ENCODE measurements at regions not wholly inside any gene's neighbourhood (a gene's known extent, or its start where the extent isn't known, plus 50 kb on each side); places are given as distances from the start of the nearest gene placed in this dataset.

DNA sequence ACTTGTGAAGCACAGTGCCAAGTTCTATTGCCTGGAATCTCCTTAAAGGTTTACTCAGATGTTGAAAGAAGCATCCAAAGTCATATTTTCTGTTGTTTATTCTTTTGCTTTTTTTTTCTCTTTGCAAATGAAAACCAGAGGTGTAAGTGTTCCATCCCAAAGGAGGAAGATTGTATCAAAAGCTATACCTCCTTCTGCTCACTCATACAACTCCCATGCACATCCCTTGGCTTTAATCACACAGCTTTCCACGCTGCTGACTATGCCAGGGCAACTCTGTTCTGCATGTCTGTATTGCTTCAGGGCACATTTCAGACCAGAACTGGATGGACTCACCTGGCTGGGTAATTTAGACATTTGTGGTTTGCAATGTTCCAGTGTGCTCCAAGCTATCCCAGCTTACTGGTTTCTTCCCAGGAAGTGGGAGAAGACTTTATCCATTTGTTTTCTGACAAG, 399.6 kb upstream of the TBL1XR1 start:
- H3K4me2 ChIP-seq (ENCODE audit: low read length) = no peak overlapping the region
- no peaks in the 10 kb centered on the region for H3K79me2 ChIP-seq
- peak overlapping the region; percentile 92 for H3K27ac ChIP-seq
- no peaks in the 10 kb centered on the region for H3K27me3 ChIP-seq (ENCODE audit: control insufficient read depth, insufficient read depth, low read length)
- H3K4me1 ChIP-seq = peaks cover 48% of the 10 kb centered on the region
- no peak overlapping the region for H3K4me3 ChIP-seq (ENCODE audit: low read depth, low read length)
- no peaks in the 10 kb centered on the region for H3K36me3 ChIP-seq (ENCODE audit: control insufficient read depth, insufficient read depth, low read length)
- H2AFZ ChIP-seq = peak overlapping the region; percentile 72
- H3K9ac ChIP-seq = no peak overlapping the region
- H3K9me3 ChIP-seq (ENCODE audit: control insufficient read depth, low read length) = no peaks in the 10 kb centered on the region
- TF ChIP-seq, protein P1, sequence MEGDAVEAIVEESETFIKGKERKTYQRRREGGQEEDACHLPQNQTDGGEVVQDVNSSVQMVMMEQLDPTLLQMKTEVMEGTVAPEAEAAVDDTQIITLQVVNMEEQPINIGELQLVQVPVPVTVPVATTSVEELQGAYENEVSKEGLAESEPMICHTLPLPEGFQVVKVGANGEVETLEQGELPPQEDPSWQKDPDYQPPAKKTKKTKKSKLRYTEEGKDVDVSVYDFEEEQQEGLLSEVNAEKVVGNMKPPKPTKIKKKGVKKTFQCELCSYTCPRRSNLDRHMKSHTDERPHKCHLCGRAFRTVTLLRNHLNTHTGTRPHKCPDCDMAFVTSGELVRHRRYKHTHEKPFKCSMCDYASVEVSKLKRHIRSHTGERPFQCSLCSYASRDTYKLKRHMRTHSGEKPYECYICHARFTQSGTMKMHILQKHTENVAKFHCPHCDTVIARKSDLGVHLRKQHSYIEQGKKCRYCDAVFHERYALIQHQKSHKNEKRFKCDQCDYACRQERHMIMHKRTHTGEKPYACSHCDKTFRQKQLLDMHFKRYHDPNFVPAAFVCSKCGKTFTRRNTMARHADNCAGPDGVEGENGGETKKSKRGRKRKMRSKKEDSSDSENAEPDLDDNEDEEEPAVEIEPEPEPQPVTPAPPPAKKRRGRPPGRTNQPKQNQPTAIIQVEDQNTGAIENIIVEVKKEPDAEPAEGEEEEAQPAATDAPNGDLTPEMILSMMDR (IDR thresholded peaks at IDR 0.05) = no peak

DNA sequence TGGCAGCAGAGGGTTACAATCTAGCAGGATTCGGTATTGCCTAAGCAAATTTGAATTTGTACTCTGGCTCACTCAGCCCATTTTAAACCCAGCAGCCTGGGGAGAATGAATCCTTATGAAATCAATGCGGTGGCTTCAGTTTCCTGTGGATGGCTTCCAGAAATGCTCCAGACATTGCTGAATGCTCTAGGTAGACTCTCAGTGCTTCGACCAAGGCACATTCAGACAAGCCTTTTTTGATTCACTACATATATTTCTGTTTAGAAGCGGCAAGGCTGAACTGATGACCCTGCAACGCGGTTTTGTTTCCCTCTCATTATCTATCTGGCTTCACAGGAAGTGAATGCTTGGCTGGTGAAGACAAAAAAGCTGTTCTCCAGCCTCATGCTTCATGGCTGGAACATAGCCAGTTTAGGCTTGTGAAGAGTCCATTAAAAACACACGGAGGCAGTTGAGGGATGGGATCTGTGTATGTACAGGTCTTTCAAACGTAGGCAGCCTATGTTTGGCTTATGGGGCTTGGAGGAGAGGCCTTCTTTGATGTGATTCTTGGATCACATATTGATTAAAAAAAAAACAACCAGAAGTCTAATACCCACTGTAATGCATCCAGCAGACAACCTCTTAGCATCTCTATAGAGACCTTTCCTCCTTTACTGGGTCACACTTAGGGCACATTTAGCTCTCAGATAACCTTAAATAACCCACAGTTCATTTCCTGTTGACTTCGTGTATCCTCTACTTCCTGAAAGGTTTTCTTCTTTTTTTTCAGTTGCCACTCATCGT, 400.2 kb upstream of the TBL1XR1 start:
- H3K4me2 ChIP-seq (ENCODE audit: low read length) = peak overlapping the region; percentile 27
- no peak overlapping the region for H3K4me3 ChIP-seq (ENCODE audit: low read depth, low read length)
- TF ChIP-seq, protein P1 (IDR thresholded peaks at IDR 0.05) = no peak
- no peaks in the 10 kb centered on the region for H3K9me3 ChIP-seq (ENCODE audit: control insufficient read depth, low read length)
- peaks cover 52% of the 10 kb centered on the region for H3K4me1 ChIP-seq
- no peaks in the 10 kb centered on the region for H3K79me2 ChIP-seq
- H3K9ac ChIP-seq = no peak overlapping the region
- H3K27ac ChIP-seq = peak overlapping the region; percentile 92
- peak overlapping the region; percentile 72 for H2AFZ ChIP-seq
- H3K27me3 ChIP-seq (ENCODE audit: control insufficient read depth, insufficient read depth, low read length) = no peaks in the 10 kb centered on the region
- no peaks in the 10 kb centered on the region for H3K36me3 ChIP-seq (ENCODE audit: control insufficient read depth, insufficient read depth, low read length)

DNA sequence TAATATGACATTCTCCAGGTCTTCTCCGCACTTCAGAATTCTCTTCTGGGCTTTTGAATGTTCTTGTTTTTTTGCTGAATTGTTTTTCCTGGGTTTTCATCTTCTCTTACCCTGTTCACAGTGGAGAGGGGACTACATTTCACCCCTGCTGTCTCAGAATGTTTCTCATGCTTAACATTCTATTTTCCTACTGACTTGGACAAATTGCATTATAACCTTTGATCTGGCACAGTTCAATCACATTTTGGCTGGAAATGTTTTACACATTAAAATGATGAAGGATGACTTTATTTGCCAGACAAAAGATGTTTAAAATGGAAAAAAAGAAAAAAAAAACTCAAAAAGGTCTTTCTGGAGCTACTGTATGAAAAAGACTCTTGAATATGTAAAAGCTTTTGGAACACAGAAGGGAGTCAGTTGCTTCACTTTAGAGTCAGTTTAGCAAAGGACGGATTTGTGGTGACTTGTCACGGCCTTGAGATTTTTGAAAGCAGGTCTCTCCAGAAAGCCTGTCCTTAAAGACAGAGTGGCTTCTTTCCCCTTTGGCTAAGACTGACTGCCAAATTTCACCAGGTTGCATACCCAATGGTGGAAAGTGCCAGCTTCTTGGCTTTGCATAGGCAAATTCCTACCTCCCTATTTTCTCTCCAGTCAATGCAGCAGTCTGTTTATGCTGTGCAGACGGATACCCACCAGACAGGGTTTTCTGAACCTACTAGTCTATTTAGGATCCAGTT, 401.0 kb upstream of the TBL1XR1 start:
- Histone ChIP-seq H3K27ac (peak overlapping the region; percentile 92), H3K9me3 (ENCODE audit: control insufficient read depth, low read length) (no peaks in the 10 kb centered on the region), H3K27me3 (ENCODE audit: control insufficient read depth, insufficient read depth, low read length) (no peaks in the 10 kb centered on the region), H3K4me1 (peaks cover 59% of the 10 kb centered on the region), H2AFZ (peak overlapping the region; percentile 72), H3K9ac (no peak overlapping the region), H3K4me3 (ENCODE audit: low read depth, low read length) (no peak overlapping the region), H3K36me3 (ENCODE audit: control insufficient read depth, insufficient read depth, low read length) (no peaks in the 10 kb centered on the region), H3K79me2 (no peaks in the 10 kb centered on the region), H3K4me2 (ENCODE audit: low read length) (peak overlapping the region; percentile 4)
- TF ChIP-seq, protein P1 (IDR thresholded peaks at IDR 0.05) = no peak

DNA sequence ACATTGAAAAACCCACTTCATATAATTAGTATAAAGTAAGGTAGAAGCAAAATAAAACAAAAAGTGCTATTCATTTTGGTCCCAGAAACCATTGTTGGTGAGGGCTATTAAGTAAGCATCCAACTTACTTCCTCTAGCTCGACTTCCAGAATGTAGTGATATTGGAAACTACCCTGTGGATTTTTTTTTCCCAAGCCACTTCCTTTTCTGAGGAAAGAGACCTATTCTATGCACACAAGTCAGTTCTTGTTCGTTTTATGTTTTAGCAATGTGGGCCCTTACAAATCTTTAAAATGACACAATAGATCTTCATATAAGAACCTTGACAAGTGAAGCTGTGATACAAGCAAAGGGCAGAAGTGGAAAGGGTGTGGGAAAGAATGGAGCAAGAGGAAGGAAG, 402.0 kb upstream of the TBL1XR1 start:
- Histone ChIP-seq H3K36me3 (ENCODE audit: control insufficient read depth, insufficient read depth, low read length) (no peaks in the 10 kb centered on the region), H2AFZ (no peak overlapping the region), H3K4me3 (ENCODE audit: low read depth, low read length) (no peak overlapping the region), H3K4me1 (peaks cover 62% of the 10 kb centered on the region), H3K4me2 (ENCODE audit: low read length) (no peak overlapping the region), H3K27ac (peak overlapping the region; percentile 92), H3K9me3 (ENCODE audit: control insufficient read depth, low read length) (no peaks in the 10 kb centered on the region), H3K27me3 (ENCODE audit: control insufficient read depth, insufficient read depth, low read length) (no peaks in the 10 kb centered on the region), H3K79me2 (no peaks in the 10 kb centered on the region), H3K9ac (no peak overlapping the region)
- TF ChIP-seq, protein P1 (IDR thresholded peaks at IDR 0.05) = no peak
